ENCODE measurements at regions not wholly inside any gene's neighbourhood (a gene's known extent, or its start where the extent isn't known, plus 50 kb on each side); places are given as distances from the start of the nearest gene placed in this dataset.
A peak's percentile ranks its signal among the peaks of the same experiment; 100 is the strongest.

- H3K4me1 ChIP-seq (ENCODE audit: control insufficient read depth, insufficient read depth, low read length), result no peaks in the 10 kb centered on the region
- no peak overlapping the region for H3K9ac ChIP-seq (ENCODE audit: low read length in 2 of 2)
- no peaks in the 10 kb centered on the region for H3K36me3 ChIP-seq (ENCODE audit: control insufficient read depth in 2 of 2, insufficient read depth in 2 of 2, low read length in 2 of 2)
- H3K27me3 ChIP-seq (ENCODE audit: control insufficient read depth in 1 of 2, insufficient read depth in 2 of 2, low read length in 2 of 2), result no peaks in the 10 kb centered on the region
- no peak overlapping the region for H3K4me3 ChIP-seq (ENCODE audit: low read length in 2 of 2)
- H3K27ac ChIP-seq (ENCODE audit: low read length), result no peak overlapping the region
- no peaks in the 10 kb centered on the region for H3K9me3 ChIP-seq (ENCODE audit: control insufficient read depth in 2 of 2, low read length in 2 of 2)
Measured at GRCh38 chr12:19008102-19008501, 121.4 kb upstream of the PLEKHA5 start.

GRCh38 chr12:19010087-19010486 lies 119.4 kb upstream of the PLEKHA5 start:
- no peak overlapping the region for H3K9ac ChIP-seq (ENCODE audit: low read length in 2 of 2)
- no peak overlapping the region for H3K27ac ChIP-seq (ENCODE audit: low read length)
- no peaks in the 10 kb centered on the region for H3K9me3 ChIP-seq (ENCODE audit: control insufficient read depth in 2 of 2, low read length in 2 of 2)
- no peak overlapping the region for H3K4me3 ChIP-seq (ENCODE audit: low read length in 2 of 2)
- no peaks in the 10 kb centered on the region for H3K27me3 ChIP-seq (ENCODE audit: control insufficient read depth in 1 of 2, insufficient read depth in 2 of 2, low read length in 2 of 2)
- no peaks in the 10 kb centered on the region for H3K36me3 ChIP-seq (ENCODE audit: control insufficient read depth in 2 of 2, insufficient read depth in 2 of 2, low read length in 2 of 2)
- no peaks in the 10 kb centered on the region for H3K4me1 ChIP-seq (ENCODE audit: control insufficient read depth, insufficient read depth, low read length)

GRCh38 chr12:19010726-19011125 lies 118.8 kb upstream of the PLEKHA5 start:
- Histone ChIP-seq H3K9me3 (ENCODE audit: control insufficient read depth in 2 of 2, low read length in 2 of 2) (no peaks in the 10 kb centered on the region), H3K36me3 (ENCODE audit: control insufficient read depth in 2 of 2, insufficient read depth in 2 of 2, low read length in 2 of 2) (no peaks in the 10 kb centered on the region)

GRCh38 chr12:19012965-19013364 lies 116.6 kb upstream of the PLEKHA5 start:
- no peak overlapping the region for H3K4me3 ChIP-seq (ENCODE audit: low read length in 2 of 2)
- H3K9ac ChIP-seq (ENCODE audit: low read length in 2 of 2), result no peak overlapping the region
- no peak overlapping the region for H3K27ac ChIP-seq (ENCODE audit: low read length)
- no peaks in the 10 kb centered on the region for H3K9me3 ChIP-seq (ENCODE audit: control insufficient read depth in 2 of 2, low read length in 2 of 2)
- no peaks in the 10 kb centered on the region for H3K36me3 ChIP-seq (ENCODE audit: control insufficient read depth in 2 of 2, insufficient read depth in 2 of 2, low read length in 2 of 2)
- no peaks in the 10 kb centered on the region for H3K4me1 ChIP-seq (ENCODE audit: control insufficient read depth, insufficient read depth, low read length)
- no peaks in the 10 kb centered on the region for H3K27me3 ChIP-seq (ENCODE audit: control insufficient read depth in 1 of 2, insufficient read depth in 2 of 2, low read length in 2 of 2)

More at GRCh38 chr12:19010726-19011125, 118.8 kb upstream of the PLEKHA5 start:
- Histone ChIP-seq H3K4me1 (ENCODE audit: control insufficient read depth, insufficient read depth, low read length) (no peaks in the 10 kb centered on the region), H3K9ac (ENCODE audit: low read length in 2 of 2) (no peak overlapping the region), H3K4me3 (ENCODE audit: low read length in 2 of 2) (no peak overlapping the region), H3K27me3 (ENCODE audit: control insufficient read depth in 1 of 2, insufficient read depth in 2 of 2, low read length in 2 of 2) (no peaks in the 10 kb centered on the region), H3K27ac (ENCODE audit: low read length) (no peak overlapping the region)

- Histone ChIP-seq H3K4me3 (ENCODE audit: low read length in 2 of 2) (no peak overlapping the region), H3K9me3 (ENCODE audit: control insufficient read depth in 2 of 2, low read length in 2 of 2) (no peaks in the 10 kb centered on the region), H3K27ac (ENCODE audit: low read length) (no peak overlapping the region), H3K27me3 (ENCODE audit: control insufficient read depth in 1 of 2, insufficient read depth in 2 of 2, low read length in 2 of 2) (no peaks in the 10 kb centered on the region), H3K36me3 (ENCODE audit: control insufficient read depth in 2 of 2, insufficient read depth in 2 of 2, low read length in 2 of 2) (no peaks in the 10 kb centered on the region), H3K4me1 (ENCODE audit: control insufficient read depth, insufficient read depth, low read length) (peaks cover 6% of the 10 kb centered on the region), H3K9ac (ENCODE audit: low read length in 2 of 2) (no peak overlapping the region)
Measured at GRCh38 chr12:19014240-19014639, 115.3 kb upstream of the PLEKHA5 start.

GRCh38 chr12:19015285-19015684 lies 114.2 kb upstream of the PLEKHA5 start:
- Histone ChIP-seq H3K9me3 (ENCODE audit: control insufficient read depth in 2 of 2, low read length in 2 of 2) (no peaks in the 10 kb centered on the region), H3K9ac (ENCODE audit: low read length in 2 of 2) (no peak overlapping the region), H3K27me3 (ENCODE audit: control insufficient read depth in 1 of 2, insufficient read depth in 2 of 2, low read length in 2 of 2) (no peaks in the 10 kb centered on the region), H3K36me3 (ENCODE audit: control insufficient read depth in 2 of 2, insufficient read depth in 2 of 2, low read length in 2 of 2) (no peaks in the 10 kb centered on the region), H3K4me3 (ENCODE audit: low read length in 2 of 2) (no peak overlapping the region), H3K4me1 (ENCODE audit: control insufficient read depth, insufficient read depth, low read length) (peaks cover 9% of the 10 kb centered on the region), H3K27ac (ENCODE audit: low read length) (no peak overlapping the region)

- H3K9me3 ChIP-seq (ENCODE audit: control insufficient read depth in 2 of 2, low read length in 2 of 2), result no peaks in the 10 kb centered on the region
- peaks cover 9% of the 10 kb centered on the region for H3K4me1 ChIP-seq (ENCODE audit: control insufficient read depth, insufficient read depth, low read length)
- no peaks in the 10 kb centered on the region for H3K36me3 ChIP-seq (ENCODE audit: control insufficient read depth in 2 of 2, insufficient read depth in 2 of 2, low read length in 2 of 2)
- peak overlapping the region; percentile 71 for H3K27ac ChIP-seq (ENCODE audit: low read length)
- no peak overlapping the region for H3K9ac ChIP-seq (ENCODE audit: low read length in 2 of 2)
- H3K27me3 ChIP-seq (ENCODE audit: control insufficient read depth in 1 of 2, insufficient read depth in 2 of 2, low read length in 2 of 2), result no peaks in the 10 kb centered on the region
- no peak overlapping the region for H3K4me3 ChIP-seq (ENCODE audit: low read length in 2 of 2)
Measured at GRCh38 chr12:19018302-19018970, 111.1 kb upstream of the PLEKHA5 start.

GRCh38 chr12:19021240-19021639 lies 108.3 kb upstream of the PLEKHA5 start:
- Histone ChIP-seq H3K27me3 (ENCODE audit: control insufficient read depth in 1 of 2, insufficient read depth in 2 of 2, low read length in 2 of 2) (no peaks in the 10 kb centered on the region), H3K27ac (ENCODE audit: low read length) (no peak overlapping the region), H3K9ac (ENCODE audit: low read length in 2 of 2) (no peak overlapping the region), H3K36me3 (ENCODE audit: control insufficient read depth in 2 of 2, insufficient read depth in 2 of 2, low read length in 2 of 2) (no peaks in the 10 kb centered on the region), H3K9me3 (ENCODE audit: control insufficient read depth in 2 of 2, low read length in 2 of 2) (no peaks in the 10 kb centered on the region), H3K4me3 (ENCODE audit: low read length in 2 of 2) (no peak overlapping the region), H3K4me1 (ENCODE audit: control insufficient read depth, insufficient read depth, low read length) (peaks cover 9% of the 10 kb centered on the region)

GRCh38 chr12:19021646-19022045 lies 107.9 kb upstream of the PLEKHA5 start:
- Histone ChIP-seq H3K4me3 (ENCODE audit: low read length in 2 of 2) (no peak overlapping the region), H3K9ac (ENCODE audit: low read length in 2 of 2) (no peak overlapping the region), H3K36me3 (ENCODE audit: control insufficient read depth in 2 of 2, insufficient read depth in 2 of 2, low read length in 2 of 2) (no peaks in the 10 kb centered on the region), H3K9me3 (ENCODE audit: control insufficient read depth in 2 of 2, low read length in 2 of 2) (no peaks in the 10 kb centered on the region), H3K27ac (ENCODE audit: low read length) (no peak overlapping the region), H3K4me1 (ENCODE audit: control insufficient read depth, insufficient read depth, low read length) (peaks cover 9% of the 10 kb centered on the region), H3K27me3 (ENCODE audit: control insufficient read depth in 1 of 2, insufficient read depth in 2 of 2, low read length in 2 of 2) (no peaks in the 10 kb centered on the region)

GRCh38 chr12:19025582-19025981 lies 104.0 kb upstream of the PLEKHA5 start:
- H3K9me3 ChIP-seq (ENCODE audit: control insufficient read depth in 2 of 2, low read length in 2 of 2), result no peaks in the 10 kb centered on the region
- H3K4me1 ChIP-seq (ENCODE audit: control insufficient read depth, insufficient read depth, low read length), result no peaks in the 10 kb centered on the region
- H3K36me3 ChIP-seq (ENCODE audit: control insufficient read depth in 2 of 2, insufficient read depth in 2 of 2, low read length in 2 of 2), result no peaks in the 10 kb centered on the region

GRCh38 chr12:19026034-19026433 lies 103.5 kb upstream of the PLEKHA5 start:
- H3K4me3 ChIP-seq (ENCODE audit: low read length in 2 of 2), result no peak overlapping the region
- no peaks in the 10 kb centered on the region for H3K27me3 ChIP-seq (ENCODE audit: control insufficient read depth in 1 of 2, insufficient read depth in 2 of 2, low read length in 2 of 2)
- no peak overlapping the region for H3K9ac ChIP-seq (ENCODE audit: low read length in 2 of 2)
- no peaks in the 10 kb centered on the region for H3K9me3 ChIP-seq (ENCODE audit: control insufficient read depth in 2 of 2, low read length in 2 of 2)
- H3K36me3 ChIP-seq (ENCODE audit: control insufficient read depth in 2 of 2, insufficient read depth in 2 of 2, low read length in 2 of 2), result no peaks in the 10 kb centered on the region
- no peaks in the 10 kb centered on the region for H3K4me1 ChIP-seq (ENCODE audit: control insufficient read depth, insufficient read depth, low read length)
- H3K27ac ChIP-seq (ENCODE audit: low read length), result no peak overlapping the region

More at GRCh38 chr12:19025582-19025981, 104.0 kb upstream of the PLEKHA5 start:
- H3K4me3 ChIP-seq (ENCODE audit: low read length in 2 of 2), result peak overlapping the region in 1 of 2 donors; percentile 6
- no peaks in the 10 kb centered on the region for H3K27me3 ChIP-seq (ENCODE audit: control insufficient read depth in 1 of 2, insufficient read depth in 2 of 2, low read length in 2 of 2)
- no peak overlapping the region for H3K27ac ChIP-seq (ENCODE audit: low read length)
- no peak overlapping the region for H3K9ac ChIP-seq (ENCODE audit: low read length in 2 of 2)
